Keratinocyte (primary cell): ENCODE measurements at regions not wholly inside any gene's neighbourhood (a gene's known extent, or its start where the extent isn't known, plus 50 kb on each side); places are given as distances from the start of the nearest gene placed in this dataset.
"Not testable (repeated sequence)": the region's sequence is repeated elsewhere in the genome, so short reads cannot be mapped to it uniquely, and the experiment has no call there.

Experiments
- DNase-seq: peaks from one replicate; pipeline ENCODE4 v3.0.0-alpha.2; 2011; ENCODE audit warnings: low read depth, missing footprints, low spot score
- FAIRE-seq: peaks from 2 replicates; lab custom pipeline; 2011; peaks lifted over from hg19 to GRCh38; lab: Jason Lieb, UNC
- H2AFZ ChIP-seq: 2 replicates; pipeline ENCODE4 v1.6.0; 2012; ENCODE audit warnings: low read length, control low read depth, inconsistent platforms; ENCODE audit not compliant: control insufficient read depth
- H3K27ac ChIP-seq: 2 replicates; pipeline ENCODE4 v1.5.1; 2011; ENCODE audit warnings: low read length; ENCODE audit not compliant: control insufficient read depth, insufficient read depth
- H3K27me3 ChIP-seq: 3 replicates; pipeline ENCODE4 v1.6.0; 2011; ENCODE audit warnings: low read length; ENCODE audit not compliant: control insufficient read depth, insufficient read depth; ENCODE audit errors: extremely low read depth
- H3K36me3 ChIP-seq, 2 experiments: 2 replicates in 1 of 2; 3 replicates in 1 of 2; pipeline ENCODE4 v1.5.1; 2011; ENCODE audit warnings: low read length in 2 of 2, mild to moderate bottlenecking in 1 of 2; ENCODE audit not compliant: control insufficient read depth in 2 of 2, insufficient read depth in 2 of 2; ENCODE audit errors: extremely low read depth in 1 of 2
- H3K4me1 ChIP-seq: 3 replicates; pipeline ENCODE4 v1.5.1; 2011; ENCODE audit warnings: low read length; ENCODE audit not compliant: control insufficient read depth, insufficient read depth; ENCODE audit errors: extremely low read depth
- H3K4me2 ChIP-seq: 3 replicates; pipeline ENCODE4 v1.6.0; 2011; ENCODE audit warnings: low read depth, low read length; ENCODE audit not compliant: control insufficient read depth, insufficient read depth; ENCODE audit errors: extremely low read depth
- H3K4me3 ChIP-seq, 3 experiments: fragments of 200-600 bp in 1 of 3; sonication (generic) in 1 of 3; 2 replicates in 2 of 3; 3 replicates in 1 of 3; pipeline ENCODE4 v1.5.1; 2011 to 2016; ENCODE audit warnings: low read length in 3 of 3, mild to moderate bottlenecking in 3 of 3, control low read depth in 2 of 3, inconsistent platforms in 1 of 3, low read depth in 1 of 3, mixed read lengths in 1 of 3, mixed run types in 1 of 3, moderate library complexity in 1 of 3; ENCODE audit not compliant: control insufficient read depth in 2 of 3, insufficient read depth in 2 of 3; ENCODE audit errors: extremely low read depth in 1 of 3
- H3K79me2 ChIP-seq: 2 replicates; pipeline ENCODE4 v1.6.0; 2012; ENCODE audit warnings: low read length; ENCODE audit not compliant: control insufficient read depth, insufficient read depth
- H3K9ac ChIP-seq: 3 replicates; pipeline ENCODE4 v1.6.0; 2011; ENCODE audit warnings: low read length; ENCODE audit not compliant: control insufficient read depth, insufficient read depth; ENCODE audit errors: extremely low read depth
- H3K9me1 ChIP-seq: 3 replicates; pipeline ENCODE4 v1.6.0; 2011; ENCODE audit warnings: low read length; ENCODE audit not compliant: control insufficient read depth, insufficient read depth; ENCODE audit errors: extremely low read depth
- H3K9me3 ChIP-seq: 2 replicates; pipeline ENCODE4 v1.5.1; 2012; ENCODE audit warnings: low read depth, low read length; ENCODE audit not compliant: control insufficient read depth
- H4K20me1 ChIP-seq: 3 replicates; pipeline ENCODE4 v1.6.0; 2011; ENCODE audit warnings: low read length; ENCODE audit not compliant: control insufficient read depth, insufficient read depth; ENCODE audit errors: extremely low read depth
- EZH2 ChIP-seq: IDR thresholded peaks from one replicate; pipeline ENCODE4 v1.6.1; 2012; ENCODE audit warnings: inconsistent platforms, mild to moderate bottlenecking, low read length, moderate library complexity
- dilution Hi-C: fragments of 300-500 bp; cut with MboI; formaldehyde crosslinking; loops from one replicate; pipeline ENCODE4 v1.7.0; 2020; ENCODE audit warnings: low sequenced_read_pairs; ENCODE audit not compliant: extremely low pct_ligation_motif_present
- TF ChIP-seq, protein P1 (sequence below), 3 experiments: IDR thresholded peaks in 1 of 3; conservative IDR thresholded peaks in 1 of 3; optimal IDR thresholded peaks in 1 of 3; 2 replicates in 2 of 3; 3 replicates in 1 of 3; pipeline versions ENCODE3 to v1.5.1; 2011; ENCODE audit warnings: low read length in 3 of 3, mild to moderate bottlenecking in 3 of 3, moderate library complexity in 2 of 3, control low read depth in 1 of 3, inconsistent platforms in 1 of 3; ENCODE audit not compliant: insufficient read depth in 2 of 3; ENCODE audit errors: extremely low read depth in 1 of 3

GRCh38 chr14:105896961-105897724 is 370.8 kb downstream of the TMEM121 start:
- H3K36me3 ChIP-seq, dilution Hi-C loops, H3K9me3 ChIP-seq, H3K27ac ChIP-seq, FAIRE-seq, H3K4me3 ChIP-seq, H3K4me1 ChIP-seq, H3K9ac ChIP-seq, H3K4me2 ChIP-seq, H3K79me2 ChIP-seq, H4K20me1 ChIP-seq, H2AFZ ChIP-seq, H3K27me3 ChIP-seq, DNase-seq, H3K9me1 ChIP-seq: not testable (repeated sequence)

- H3K9me1 ChIP-seq, result no peaks in the 10 kb centered on the region
- no peaks in the 10 kb centered on the region for H3K79me2 ChIP-seq
- H3K9me3 ChIP-seq, result peaks cover 8% of the 10 kb centered on the region
- dilution Hi-C loops, result no loop called here
- DNase-seq (no peak), FAIRE-seq (no peak)
- H3K27me3 ChIP-seq, result no peaks in the 10 kb centered on the region
- H3K36me3 ChIP-seq, result no peaks in the 10 kb centered on the region
- H3K4me2 ChIP-seq, result no peak overlapping the region
- TF ChIP-seq EZH2, result no peak
- TF ChIP-seq, protein P1, sequence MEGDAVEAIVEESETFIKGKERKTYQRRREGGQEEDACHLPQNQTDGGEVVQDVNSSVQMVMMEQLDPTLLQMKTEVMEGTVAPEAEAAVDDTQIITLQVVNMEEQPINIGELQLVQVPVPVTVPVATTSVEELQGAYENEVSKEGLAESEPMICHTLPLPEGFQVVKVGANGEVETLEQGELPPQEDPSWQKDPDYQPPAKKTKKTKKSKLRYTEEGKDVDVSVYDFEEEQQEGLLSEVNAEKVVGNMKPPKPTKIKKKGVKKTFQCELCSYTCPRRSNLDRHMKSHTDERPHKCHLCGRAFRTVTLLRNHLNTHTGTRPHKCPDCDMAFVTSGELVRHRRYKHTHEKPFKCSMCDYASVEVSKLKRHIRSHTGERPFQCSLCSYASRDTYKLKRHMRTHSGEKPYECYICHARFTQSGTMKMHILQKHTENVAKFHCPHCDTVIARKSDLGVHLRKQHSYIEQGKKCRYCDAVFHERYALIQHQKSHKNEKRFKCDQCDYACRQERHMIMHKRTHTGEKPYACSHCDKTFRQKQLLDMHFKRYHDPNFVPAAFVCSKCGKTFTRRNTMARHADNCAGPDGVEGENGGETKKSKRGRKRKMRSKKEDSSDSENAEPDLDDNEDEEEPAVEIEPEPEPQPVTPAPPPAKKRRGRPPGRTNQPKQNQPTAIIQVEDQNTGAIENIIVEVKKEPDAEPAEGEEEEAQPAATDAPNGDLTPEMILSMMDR (optimal IDR thresholded peaks at IDR 0.05 in 1 of 3, IDR thresholded peaks at IDR 0.05 in 1 of 3, conservative IDR thresholded peaks at IDR 0.05 in 1 of 3; ENCODE audit: extremely low read depth in 1 of 3, insufficient read depth in 2 of 3, low read length in 3 of 3), result no peak
- no peaks in the 10 kb centered on the region for H4K20me1 ChIP-seq
- no peak overlapping the region for H3K27ac ChIP-seq
- no peak overlapping the region for H3K4me3 ChIP-seq
- H2AFZ ChIP-seq, result no peak overlapping the region
- no peak overlapping the region for H3K9ac ChIP-seq
- no peaks in the 10 kb centered on the region for H3K4me1 ChIP-seq
These were observed 371.3 kb downstream of the TMEM121 start for GRCh38 chr14:105897725-105898113.
